SU-DHL-6 (cell line): ENCODE measurements at regions not wholly inside any gene's neighbourhood (a gene's known extent, or its start where the extent isn't known, plus 50 kb on each side); places are given as distances from the start of the nearest gene placed in this dataset.

Experiments
- EZH2phosphoT487 ChIP-seq: fragments of 200-600 bp; sonication (generic), shearing (Covaris generic); conservative IDR thresholded peaks from 2 replicates; pipeline ENCODE4 v1.6.1; 2018; ENCODE audit warnings: mild to moderate bottlenecking, antibody characterized with exemption, low read length, moderate library complexity, mixed read lengths
- TF ChIP-seq, protein P1 (sequence below): fragments of 200-600 bp; sonication (generic); IDR thresholded peaks from one replicate; pipeline ENCODE4 v1.5.1; 2017; ENCODE audit warnings: antibody characterized with exemption, mild to moderate bottlenecking, low read length, moderate library complexity; ENCODE audit not compliant: insufficient read depth, poor library complexity, severe bottlenecking

DNA sequence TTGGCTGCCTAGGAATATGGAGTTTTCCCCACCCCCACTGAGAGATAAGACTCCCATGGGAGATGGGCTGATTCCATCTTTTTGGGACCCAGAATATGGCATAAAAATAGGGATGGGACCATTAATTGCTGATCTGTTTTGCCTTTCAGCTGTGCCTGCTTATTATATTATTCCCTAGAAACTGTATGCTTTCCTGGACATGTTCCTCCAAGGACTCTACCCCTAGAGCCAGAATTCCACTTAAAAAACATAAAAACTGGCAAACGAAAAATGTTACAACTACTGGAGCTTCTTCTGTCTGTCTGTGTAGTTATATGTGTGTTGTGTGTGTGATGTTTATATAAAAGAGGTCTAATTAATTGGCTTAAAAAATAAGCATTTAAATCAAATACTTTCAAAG lies 159.9 kb upstream of the PRR20A start:
- TF ChIP-seq, protein P1, sequence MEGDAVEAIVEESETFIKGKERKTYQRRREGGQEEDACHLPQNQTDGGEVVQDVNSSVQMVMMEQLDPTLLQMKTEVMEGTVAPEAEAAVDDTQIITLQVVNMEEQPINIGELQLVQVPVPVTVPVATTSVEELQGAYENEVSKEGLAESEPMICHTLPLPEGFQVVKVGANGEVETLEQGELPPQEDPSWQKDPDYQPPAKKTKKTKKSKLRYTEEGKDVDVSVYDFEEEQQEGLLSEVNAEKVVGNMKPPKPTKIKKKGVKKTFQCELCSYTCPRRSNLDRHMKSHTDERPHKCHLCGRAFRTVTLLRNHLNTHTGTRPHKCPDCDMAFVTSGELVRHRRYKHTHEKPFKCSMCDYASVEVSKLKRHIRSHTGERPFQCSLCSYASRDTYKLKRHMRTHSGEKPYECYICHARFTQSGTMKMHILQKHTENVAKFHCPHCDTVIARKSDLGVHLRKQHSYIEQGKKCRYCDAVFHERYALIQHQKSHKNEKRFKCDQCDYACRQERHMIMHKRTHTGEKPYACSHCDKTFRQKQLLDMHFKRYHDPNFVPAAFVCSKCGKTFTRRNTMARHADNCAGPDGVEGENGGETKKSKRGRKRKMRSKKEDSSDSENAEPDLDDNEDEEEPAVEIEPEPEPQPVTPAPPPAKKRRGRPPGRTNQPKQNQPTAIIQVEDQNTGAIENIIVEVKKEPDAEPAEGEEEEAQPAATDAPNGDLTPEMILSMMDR: no peak
- TF ChIP-seq EZH2phosphoT487: no peak
